GM19463 (cell line): ENCODE measurements at regions not wholly inside any gene's neighbourhood (a gene's known extent, or its start where the extent isn't known, plus 50 kb on each side); places are given as distances from the start of the nearest gene placed in this dataset.
A peak's percentile ranks its signal among the peaks of the same experiment; 100 is the strongest.

Experiments used
- ATAC-seq: cut with Tn5 transposase; IDR thresholded peaks from one replicate; pipeline ENCODE4 v1.9.1; 2021; ENCODE audit warnings: mild to moderate bottlenecking, moderate library complexity; ENCODE audit not compliant: unreplicated experiment

DNA sequence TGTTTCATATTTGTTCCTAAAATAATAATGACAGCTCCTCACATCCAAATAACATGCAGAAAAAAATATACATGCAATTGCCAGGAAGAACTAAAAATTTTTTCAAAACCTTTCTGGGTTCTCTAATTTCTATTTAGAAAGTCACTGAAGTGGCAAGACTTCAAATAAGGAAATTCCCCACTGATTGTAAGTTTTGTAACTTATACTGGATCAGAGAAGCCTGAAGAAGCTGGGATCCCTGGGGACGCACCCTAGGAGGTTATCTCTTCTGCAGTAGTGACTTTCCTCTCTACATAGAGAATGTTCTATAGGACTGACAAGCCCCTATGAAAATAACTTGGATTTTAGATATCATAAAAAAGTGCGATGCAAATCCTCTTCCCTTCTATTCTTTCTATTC, 182.6 kb downstream of the MRPL39 start:
- ATAC-seq, result no peak

DNA sequence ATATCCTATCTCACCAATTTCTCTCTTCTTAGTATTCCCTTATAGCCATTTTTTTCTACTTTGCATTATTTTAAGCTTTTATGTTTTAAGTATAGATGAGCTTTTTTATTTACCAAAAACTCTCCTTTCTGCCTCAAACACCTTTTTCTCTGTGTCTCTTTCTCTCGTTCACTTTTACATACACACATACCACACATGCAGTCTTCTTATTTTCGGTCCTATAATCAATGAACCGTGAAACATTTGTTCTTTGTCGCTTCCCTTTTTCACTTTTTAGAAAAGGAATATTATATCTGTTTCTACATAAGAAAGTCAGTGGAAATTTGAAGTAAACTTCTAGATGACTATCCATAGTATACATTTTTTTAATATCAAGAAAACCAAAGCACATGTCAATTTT, 183.2 kb downstream of the MRPL39 start:
- no peak for ATAC-seq

DNA sequence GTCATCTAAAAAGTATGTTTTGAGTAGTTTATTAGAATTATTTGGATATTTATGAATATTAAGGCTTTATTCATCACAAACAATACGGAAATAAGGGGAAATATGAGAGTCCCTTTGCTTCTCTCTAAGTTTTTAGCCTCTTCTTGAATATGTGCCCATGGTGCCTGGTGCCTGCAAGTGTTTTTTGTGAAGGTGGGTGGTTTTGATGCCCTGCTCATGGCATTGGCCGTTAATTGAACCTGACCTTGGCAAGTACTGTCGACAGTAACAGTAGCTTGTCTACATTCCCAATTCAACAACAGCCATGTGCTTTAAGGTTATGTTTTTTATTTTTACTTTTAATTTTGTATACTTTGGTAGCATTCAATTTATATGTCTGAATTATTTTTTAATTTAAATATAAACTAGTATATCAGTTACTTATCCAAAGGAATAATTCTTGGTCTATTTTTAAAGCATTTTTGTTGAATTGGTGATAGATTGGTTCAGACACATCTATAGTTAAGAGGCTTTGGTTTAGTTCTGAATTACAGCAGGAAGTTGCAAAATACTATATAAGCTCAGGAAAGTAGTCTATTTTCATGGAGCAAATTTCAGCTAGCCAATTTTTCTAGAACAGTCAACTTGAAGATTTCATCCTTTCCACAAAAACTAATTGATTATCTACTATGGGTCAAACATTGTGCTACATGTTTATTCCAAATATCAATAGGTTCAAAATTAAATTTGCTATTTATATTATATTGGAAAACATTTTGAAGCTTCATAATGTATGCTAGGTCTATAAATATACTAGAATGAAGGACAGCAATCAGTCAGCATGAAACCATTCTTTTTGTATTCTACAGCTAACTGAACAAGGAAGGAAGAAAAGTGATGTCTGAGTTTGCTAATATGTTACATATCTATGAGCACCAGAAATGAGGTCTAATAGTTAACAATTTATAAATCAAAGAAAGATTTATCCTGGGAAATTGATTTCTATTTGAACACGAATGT, 184.4 kb downstream of the MRPL39 start:
- ATAC-seq, result no peak

DNA sequence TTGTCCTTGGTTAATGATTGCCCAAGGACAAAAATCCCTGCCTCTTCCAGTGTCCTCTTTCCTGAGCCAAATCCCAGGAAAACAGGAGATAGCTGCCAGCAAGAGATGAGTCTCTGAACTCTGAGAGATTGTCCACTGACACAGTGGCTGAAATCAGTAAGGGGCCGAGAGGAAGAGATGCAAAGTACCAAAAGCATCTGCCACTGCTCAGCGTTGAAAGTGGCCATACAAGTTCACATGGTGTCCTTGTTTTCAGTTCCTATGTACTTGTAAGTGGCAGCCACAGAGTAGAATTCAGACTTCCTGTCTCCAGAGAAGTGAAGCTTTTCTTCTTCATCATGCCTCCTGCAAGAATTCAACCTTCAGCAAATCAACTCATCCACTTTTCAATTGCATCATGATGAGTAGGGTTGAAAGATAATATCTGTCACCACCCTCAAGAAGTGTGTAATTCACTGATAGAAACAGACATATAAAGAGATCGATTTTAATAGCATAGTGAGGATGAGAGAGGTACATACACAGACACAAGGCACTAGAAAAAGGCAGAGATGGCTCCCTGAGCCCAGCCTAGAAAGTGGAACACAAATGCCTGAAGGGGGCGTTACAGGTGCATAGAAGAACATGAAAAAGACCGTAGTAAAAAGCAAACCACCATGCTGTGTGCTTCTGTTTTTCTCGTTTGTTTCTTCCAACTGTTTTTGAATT, 185.8 kb downstream of the MRPL39 start:
- peak; percentile 69 for ATAC-seq

DNA sequence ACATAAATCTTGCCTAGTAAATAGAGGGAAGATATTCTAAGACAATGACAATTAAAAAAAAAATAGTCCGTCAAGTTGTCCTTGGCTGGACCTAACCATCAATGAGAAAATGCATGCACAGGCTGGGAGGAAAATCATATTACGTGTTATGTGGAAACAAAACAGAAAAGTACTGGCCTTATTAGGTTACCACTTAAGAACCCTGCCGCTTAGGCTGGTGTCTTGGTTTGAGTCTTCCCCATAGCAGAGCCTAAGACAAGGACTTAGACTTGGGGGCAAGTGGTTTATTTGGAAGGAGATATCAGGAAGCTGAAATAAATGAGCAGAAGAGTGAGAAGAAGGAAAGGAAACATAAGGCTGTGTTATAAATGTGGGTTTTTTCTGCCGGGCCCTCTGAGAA, 186.4 kb downstream of the MRPL39 start:
- peak; percentile 12 for ATAC-seq

DNA sequence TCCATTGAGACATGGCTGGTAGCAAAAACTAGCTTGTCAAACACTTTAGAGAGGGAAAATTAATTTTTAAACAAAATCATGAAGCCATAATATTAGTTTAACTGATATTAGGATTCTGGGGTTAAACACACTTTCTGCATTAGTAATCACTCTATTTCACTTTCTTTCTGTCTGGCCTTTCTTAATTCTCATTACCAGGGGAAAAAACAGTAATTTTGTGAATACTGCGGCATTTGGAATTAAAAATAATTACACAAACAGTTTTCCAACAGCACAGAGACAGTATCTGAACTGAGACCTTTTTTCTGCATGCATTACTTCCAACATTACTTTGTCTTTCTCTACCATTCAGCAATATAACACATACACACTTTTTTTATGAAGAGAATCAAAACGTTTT, 190.6 kb downstream of the MRPL39 start:
- no peak for ATAC-seq

DNA sequence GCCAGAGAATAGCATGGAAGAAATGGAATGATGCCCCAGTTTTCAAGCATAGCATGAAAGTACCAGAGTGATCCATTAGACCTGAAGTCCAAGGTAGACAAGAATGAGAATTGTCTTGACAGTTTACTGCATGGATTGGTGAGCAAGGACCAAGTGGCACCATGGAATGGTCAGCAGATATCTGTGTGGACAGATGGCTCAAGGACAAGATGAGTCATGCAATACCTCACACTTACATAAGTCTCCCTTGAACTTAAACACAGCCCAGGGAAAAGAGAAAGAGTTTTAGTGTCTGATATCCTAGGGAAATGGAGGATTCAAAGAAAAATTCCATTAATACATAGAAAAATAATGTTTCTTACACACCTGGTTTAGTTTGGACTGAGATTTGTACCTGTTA, 195.2 kb downstream of the MRPL39 start:
- no peak for ATAC-seq

DNA sequence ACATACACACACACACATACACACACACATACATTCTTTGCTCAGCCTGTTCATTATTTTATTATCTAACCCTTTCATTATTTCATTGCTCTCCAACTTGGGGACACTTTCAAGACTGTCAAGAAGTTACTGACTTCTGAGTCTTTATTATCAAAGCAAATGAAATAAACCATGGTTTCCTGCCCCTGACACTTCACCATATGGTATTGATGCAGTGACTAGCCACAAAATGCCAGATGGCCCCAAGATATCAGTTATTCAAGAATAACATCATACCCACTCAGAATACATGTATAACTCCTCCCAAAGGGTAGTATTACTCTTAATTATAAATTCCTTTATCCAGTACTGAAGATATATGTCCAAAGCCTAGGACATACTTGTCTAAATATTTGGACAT, 197.3 kb downstream of the MRPL39 start:
- ATAC-seq, result no peak

DNA sequence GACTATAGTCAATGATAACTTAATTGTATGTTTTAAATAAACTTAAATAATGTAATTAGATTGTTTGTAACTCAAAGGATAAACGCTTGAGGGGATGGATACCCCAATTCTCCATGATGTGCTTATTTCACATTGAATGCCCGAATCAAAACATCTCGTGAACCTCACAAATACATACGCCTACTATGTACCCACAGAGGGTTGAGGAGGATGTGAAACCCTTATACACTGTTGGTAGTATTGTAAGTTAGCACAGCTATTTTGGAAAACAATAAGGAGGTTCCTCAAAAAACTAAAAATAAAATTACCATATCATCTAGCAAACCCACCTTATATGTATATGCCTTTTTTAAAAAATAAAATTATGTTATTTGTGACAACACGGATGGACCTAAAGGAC, 198.6 kb downstream of the MRPL39 start:
- no peak for ATAC-seq

DNA sequence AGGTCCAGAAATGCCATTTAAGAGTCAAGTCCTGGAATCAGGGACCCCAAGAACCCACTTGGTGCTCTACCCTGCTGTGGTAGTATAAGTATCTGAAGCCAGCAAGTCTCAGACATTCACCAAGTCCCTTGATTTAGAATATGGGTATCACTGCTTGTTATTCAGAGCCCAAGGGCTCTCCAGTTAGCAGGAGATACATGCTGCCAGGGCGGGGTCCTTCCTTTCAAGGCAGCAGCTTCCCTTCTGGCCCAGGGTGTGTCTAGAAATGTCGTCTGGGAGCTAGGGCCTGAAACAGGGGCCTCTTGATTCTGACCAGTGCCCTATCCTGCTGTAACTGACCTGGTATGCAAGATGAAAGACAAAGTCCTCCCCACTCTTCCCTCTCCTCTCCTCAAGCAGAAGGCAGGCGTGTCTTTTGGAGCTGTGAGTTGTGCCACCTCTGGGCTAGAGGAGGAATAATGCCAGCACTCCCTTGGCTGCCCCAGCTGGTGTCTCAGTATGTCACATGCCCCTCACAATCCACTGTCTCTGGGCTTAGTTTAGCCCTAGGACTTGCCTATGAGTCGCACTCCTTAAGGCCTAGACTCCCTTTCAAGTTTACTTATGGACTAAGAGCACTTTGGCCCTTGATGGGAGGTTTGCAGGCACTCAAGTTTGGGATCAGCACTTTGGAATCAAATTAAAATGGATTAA, 200.2 kb downstream of the MRPL39 start:
- ATAC-seq, result no peak

DNA sequence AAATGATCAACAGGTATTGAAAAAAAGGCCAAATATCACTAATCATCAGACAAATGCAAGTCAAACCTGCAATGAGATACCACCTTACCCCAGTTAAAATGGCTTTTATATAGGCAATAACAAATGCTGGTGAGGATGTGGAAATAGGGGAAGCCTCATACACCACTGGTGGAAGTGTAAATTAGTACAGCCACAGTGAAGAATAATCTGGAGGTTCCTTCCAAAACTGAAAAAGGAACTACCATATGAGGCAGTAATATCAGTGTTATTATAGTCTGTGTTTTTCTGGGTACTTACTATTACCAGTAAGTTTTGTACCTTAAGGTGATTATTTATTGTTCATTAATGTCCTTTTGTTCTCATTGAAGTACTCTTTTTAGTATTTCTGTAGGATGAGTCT, 201.3 kb downstream of the MRPL39 start:
- ATAC-seq, result no peak

DNA sequence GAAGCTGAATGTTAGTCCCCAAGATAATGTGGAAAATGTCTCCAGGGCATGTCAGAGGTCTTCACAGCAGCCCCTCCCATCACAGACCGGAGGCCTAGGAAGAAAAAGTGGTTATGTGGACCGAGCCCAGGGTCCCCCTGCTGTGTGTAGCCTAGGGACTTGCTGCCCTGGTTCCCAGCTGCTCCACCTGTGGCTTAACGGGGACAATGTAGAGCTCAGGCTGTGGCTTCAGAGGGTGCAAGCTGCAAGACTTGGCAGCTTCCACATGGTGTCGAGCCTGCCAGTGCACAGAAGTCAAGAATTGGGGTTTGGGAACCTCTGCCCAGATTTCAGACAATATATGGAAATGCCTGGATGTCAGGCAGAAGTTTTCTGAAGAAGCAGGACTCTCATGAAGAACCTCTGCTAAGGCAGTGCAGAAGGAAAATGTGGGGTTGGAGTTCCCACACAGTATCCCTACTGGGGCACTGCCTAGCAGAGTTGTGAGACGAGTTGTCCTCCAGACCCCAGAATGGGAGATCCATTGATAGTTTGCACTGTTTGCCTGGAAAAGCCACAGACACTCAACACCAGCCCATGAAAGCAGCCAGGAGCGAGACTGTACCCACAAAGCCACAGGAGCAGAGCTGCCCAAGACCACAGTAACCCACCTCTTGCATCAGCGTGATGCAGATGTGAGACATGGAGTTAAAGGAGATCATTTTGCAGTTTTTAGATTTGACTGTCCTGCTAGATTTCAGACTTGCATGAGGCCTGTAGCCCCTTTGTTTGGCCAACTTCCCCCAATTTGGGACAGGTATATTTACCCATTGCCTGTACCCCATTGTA, 204.9 kb downstream of the MRPL39 start:
- ATAC-seq, result no peak

DNA sequence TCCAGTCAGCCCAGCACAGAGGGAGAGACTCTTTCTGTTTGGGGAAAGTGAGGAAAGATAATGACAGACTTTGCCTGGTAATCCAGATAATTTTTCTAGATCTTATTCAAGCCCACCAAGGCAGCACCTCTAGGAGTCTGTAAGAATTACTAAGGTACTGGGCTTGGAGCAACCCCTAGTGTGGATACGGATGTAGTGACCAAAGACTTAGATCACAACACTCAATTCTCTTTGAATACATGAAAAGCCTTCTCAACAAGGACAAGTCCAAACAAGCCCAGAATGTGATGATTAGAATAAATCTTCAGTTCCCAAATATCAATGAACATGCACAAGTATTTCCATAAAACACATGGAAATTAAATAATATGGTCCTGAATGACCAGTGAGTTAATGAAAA, 206.9 kb downstream of the MRPL39 start:
- no peak for ATAC-seq

DNA sequence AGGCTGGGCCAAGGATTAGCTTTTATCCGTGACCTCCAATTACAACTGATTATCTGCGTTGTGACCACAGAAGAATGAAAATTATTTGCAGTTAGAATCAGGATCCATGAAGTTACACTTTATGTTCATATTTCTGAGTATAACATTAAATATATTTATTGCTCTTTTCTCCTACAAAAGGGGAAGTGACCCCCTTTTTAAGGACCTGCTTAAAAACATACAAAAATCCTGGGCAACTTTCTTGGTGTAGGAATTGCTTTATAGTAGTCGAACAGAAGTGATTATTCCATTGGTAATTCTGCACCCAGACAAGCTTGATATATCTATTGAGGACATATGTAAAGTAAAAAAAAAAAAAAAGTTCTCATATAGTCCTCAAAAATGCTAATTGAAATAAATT, 208.7 kb downstream of the MRPL39 start:
- no peak for ATAC-seq

DNA sequence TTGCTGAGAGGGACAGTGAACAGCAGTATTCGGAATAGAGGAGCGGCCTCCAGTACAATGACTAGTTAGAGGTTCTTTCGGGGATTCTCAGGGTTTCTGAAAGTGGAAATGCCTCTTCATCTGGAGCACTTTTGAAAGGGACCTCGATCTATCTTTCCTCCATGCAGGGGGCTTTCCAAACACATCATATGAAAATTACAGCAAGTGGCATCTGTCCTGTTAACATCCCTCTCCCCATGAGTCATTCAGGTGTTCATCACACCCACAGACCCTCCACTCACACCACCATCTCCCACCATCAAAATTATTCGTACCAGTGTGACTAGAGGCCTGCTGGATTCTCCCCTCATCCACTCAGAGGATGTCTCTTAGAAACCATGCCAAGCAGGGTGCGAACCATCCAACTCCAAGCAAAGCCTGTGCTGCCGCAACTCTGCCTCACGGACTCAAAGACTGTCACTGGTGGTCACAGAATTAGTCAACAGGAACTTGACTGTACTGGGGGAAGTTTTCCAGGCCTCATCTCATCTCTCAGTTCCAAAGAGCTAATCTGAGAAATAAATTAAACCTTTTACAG, 211.1 kb downstream of the MRPL39 start:
- peak; percentile 89 for ATAC-seq

DNA sequence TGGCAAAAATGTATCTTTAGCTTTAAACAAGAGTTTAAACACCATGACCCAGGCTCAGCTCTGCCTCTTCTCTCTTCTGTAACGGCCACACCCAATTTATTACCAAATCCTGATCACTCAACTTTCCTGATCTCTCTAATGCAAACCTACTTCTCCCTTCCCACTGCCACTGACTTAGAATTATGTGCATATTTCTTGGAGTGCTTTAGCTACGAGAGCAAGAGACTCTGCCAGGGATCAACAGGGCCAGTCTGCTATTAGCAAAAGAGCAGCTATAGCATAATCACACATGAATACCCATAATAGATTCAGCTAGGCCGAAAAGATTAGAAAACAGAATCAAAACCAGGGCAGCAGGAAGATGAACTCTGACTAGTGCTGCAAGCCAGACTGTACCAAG, 215.5 kb downstream of the MRPL39 start:
- ATAC-seq, result no peak

DNA sequence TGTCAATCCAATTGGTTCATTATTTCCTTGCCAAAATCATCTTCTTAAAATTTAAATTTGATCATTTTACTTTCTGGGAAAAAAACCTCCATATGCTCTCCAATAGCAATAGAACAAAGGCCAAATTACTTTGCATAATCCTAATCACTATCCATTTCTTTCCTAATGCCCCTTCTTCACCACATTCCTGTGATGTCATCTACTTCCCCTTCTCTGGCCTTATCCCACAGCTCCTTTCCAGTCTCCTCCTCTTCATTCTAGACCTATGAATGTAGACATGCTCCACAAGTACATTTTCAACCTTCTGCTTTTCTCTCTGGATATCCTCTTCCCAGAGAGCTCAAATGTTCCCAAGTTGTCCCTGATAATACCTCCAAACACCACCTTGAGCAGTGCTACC, 216.6 kb downstream of the MRPL39 start:
- no peak for ATAC-seq

DNA sequence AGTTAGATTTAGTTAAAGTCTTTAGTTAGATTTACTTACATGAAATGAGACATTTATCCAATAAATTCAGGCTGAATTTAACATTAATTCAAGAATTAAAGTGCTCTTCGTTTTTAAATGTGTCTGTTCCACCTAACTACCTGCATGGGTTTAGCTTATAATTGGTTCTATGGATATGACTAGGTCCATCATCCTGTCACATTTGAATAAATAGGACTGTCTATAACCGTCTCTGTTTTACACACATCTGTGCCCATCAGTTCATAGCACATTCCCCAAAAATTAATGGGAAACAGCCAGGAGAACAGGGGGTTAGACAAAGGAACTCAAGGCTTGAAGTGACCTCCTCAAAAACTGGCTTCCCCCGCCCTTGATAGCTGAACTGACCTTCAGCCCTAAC, 219.6 kb downstream of the MRPL39 start:
- ATAC-seq, result no peak

DNA sequence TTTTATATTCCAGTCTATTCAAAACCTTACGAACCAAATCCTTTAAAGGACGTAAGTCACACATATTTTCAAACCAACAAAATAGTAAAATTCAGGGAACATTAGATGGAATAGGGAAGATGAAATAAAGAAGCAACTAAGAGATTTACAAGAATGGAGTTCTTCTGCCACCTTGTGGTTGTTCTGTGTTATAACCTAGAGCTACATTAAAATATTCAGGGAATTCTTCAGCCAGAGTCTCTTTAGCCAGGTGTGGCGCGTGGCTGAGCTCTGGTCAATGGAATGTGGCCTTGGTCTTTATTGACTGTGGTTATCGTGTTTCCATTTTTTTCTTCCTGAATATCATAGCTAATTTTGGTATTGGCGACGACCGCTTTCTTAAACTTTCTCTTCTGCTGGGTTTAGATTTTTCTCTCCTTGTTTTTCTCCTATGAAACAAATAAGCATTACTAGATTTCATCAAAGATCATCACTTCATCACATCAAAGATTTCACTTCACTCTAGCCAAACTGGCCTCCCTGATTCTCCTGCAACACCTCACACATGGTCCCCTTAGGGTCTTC, 221.3 kb downstream of the MRPL39 start:
- no peak for ATAC-seq

DNA sequence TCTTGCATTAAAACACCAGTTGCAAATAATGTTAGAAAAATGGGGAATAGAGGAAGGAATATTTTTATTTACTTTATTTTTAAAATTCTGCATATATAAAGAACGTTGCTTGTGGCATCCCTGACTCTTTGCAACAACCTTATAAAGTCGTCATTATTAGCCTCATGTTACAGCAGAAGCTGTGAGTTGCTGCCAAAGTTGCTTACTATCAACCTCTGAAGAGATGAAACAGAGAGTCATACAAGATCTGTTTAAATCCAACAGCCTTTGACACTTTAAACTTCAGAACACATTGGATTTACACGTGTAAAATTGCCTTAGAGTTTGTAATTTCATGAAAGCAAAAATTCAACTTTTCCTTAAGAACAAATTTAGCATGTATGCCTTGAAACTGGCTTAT, 221.9 kb downstream of the MRPL39 start:
- no peak for ATAC-seq
